ENCODE measurements at regions not wholly inside any gene's neighbourhood (a gene's known extent, or its start where the extent isn't known, plus 50 kb on each side); places are given as distances from the start of the nearest gene placed in this dataset.

DNA sequence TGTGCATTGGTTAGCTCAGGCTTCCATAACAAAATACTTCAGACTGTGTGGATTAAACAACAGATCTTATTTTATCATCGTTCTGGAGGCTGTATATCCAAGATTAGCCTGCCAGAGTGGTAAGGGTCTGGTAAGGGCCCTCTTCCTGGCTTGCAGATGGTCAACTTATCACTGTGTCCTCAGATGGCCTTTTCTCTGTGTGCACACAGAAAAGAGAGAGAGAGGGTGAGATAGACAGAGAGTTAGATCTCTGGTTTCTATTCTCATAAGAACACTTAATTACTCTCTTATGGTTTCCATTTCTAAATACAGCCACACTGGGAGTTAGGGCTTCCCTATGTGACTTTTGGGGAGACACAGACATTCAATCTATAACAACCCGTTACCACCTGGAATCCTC, 1003.5 kb downstream of the TSN start (continued):
- TF ChIP-seq SIX5 (IDR thresholded peaks at IDR 0.05; ENCODE audit: borderline replicate concordance in 1 of 2, insufficient read depth in 1 of 2, low read depth in 1 of 2, low read length in 2 of 2): no peak
- TF ChIP-seq ADNP (tag; IDR thresholded peaks at IDR 0.05): no peak
- TF ChIP-seq BMI1 (IDR thresholded peaks at IDR 0.05; ENCODE audit: low read length): no peak
- TF ChIP-seq ZNF124 (CRISPR knock-in tag; IDR thresholded peaks at IDR 0.05): no peak
- TF ChIP-seq MAZ (CRISPR knock-in tag; conservative IDR thresholded peaks at IDR 0.05 in 1 of 2, IDR thresholded peaks at IDR 0.05 in 1 of 2): no peak
- no peak for TF ChIP-seq ZNF583 (CRISPR knock-in tag; IDR thresholded peaks at IDR 0.05)
- no peak for TF ChIP-seq SRSF9 (IDR thresholded peaks at IDR 0.05; ENCODE audit: borderline replicate concordance, low read depth, low read length)

GRCh38 chr2:122764014-122764413, 1008.6 kb downstream of the TSN start:
- no peak overlapping the region for H3K4me2 ChIP-seq (ENCODE audit: insufficient read depth, low read length)
- ATAC-seq (no peak), FAIRE-seq (no peak), DNase-seq (ENCODE audit: extremely low read depth in 1 of 4, low spot score in 3 of 4) (no peak)
- in situ Hi-C loops (cut with MboI): no loop called here
- no TSS peak for BruUV-seq (replicated peaks)
- H3K36me3 ChIP-seq (ENCODE audit: control insufficient read depth, insufficient read depth, low read length): no peaks in the 10 kb centered on the region
- no peak overlapping the region for H3K27ac ChIP-seq (ENCODE audit: extremely low read depth, low read depth, low read length)
- ChIA-PET CTCF (ENCODE audit: low intra/inter-chr PET ratio) (no interaction called here), POLR2A (no interaction called here)
- no peak overlapping the region for H3K4me3 ChIP-seq
- WGBS (ENCODE audit: insufficient coverage, low coverage, missing lambda C conversion rate): 2% methylated on average over 3 of the region's 3 CpGs
- no peaks in the 10 kb centered on the region for H3K9me1 ChIP-seq (ENCODE audit: control insufficient read depth, insufficient read depth, low read length)
- no peaks in the 10 kb centered on the region for H3K9me3 ChIP-seq (replicated peaks; ENCODE audit: control insufficient read depth, insufficient read depth, low read depth, low read length)
- H3K79me2 ChIP-seq (ENCODE audit: control insufficient read depth, insufficient read depth, low read length): no peaks in the 10 kb centered on the region
- no peaks in the 10 kb centered on the region for H3K27me3 ChIP-seq (ENCODE audit: control insufficient read depth in 2 of 2, insufficient read depth in 2 of 2, low read length in 2 of 2)
- H4K20me1 ChIP-seq (replicated peaks; ENCODE audit: control insufficient read depth, insufficient read depth, low read length): no peaks in the 10 kb centered on the region
- no peaks in the 10 kb centered on the region for H3K4me1 ChIP-seq (replicated peaks in 1 of 2; ENCODE audit: control insufficient read depth in 2 of 2, insufficient read depth in 2 of 2, low read length in 2 of 2)
- intact Hi-C loops (cut with micrococcal nuclease): no loop called here
- no peak overlapping the region for H3K9ac ChIP-seq (ENCODE audit: insufficient read depth in 1 of 2, low read depth in 2 of 2, low read length in 2 of 2)
- no peak overlapping the region for H2AFZ ChIP-seq (ENCODE audit: low read depth, low read length)
- TF ChIP-seq HMBOX1 (IDR thresholded peaks at IDR 0.05) (no peak), TRIM24 (IDR thresholded peaks at IDR 0.05) (no peak), FOXK1 (CRISPR knock-in tag; IDR thresholded peaks at IDR 0.05; ENCODE audit: borderline replicate concordance) (no peak), ZNF512 (tag; IDR thresholded peaks at IDR 0.05) (no peak), MECOM (CRISPR knock-in tag; IDR thresholded peaks at IDR 0.05) (no peak), USF2 (CRISPR knock-in tag; IDR thresholded peaks at IDR 0.05) (no peak), TRIM28 (IDR thresholded peaks at IDR 0.05) (no peak), KDM5B (IDR thresholded peaks at IDR 0.05; ENCODE audit: insufficient replicate concordance, low read depth, low read length) (no peak), KHSRP (IDR thresholded peaks at IDR 0.05) (no peak)
- TF ChIP-seq, protein P1, sequence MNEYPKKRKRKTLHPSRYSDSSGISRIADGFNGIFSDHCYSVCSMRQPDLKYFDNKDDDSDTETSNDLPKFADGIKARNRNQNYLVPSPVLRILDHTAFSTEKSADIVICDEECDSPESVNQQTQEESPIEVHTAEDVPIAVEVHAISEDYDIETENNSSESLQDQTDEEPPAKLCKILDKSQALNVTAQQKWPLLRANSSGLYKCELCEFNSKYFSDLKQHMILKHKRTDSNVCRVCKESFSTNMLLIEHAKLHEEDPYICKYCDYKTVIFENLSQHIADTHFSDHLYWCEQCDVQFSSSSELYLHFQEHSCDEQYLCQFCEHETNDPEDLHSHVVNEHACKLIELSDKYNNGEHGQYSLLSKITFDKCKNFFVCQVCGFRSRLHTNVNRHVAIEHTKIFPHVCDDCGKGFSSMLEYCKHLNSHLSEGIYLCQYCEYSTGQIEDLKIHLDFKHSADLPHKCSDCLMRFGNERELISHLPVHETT (CRISPR knock-in tag; conservative IDR thresholded peaks at IDR 0.05 in 1 of 2, IDR thresholded peaks at IDR 0.05 in 1 of 2): no peak
